ENCODE measurements at regions not wholly inside any gene's neighbourhood (a gene's known extent, or its start where the extent isn't known, plus 50 kb on each side); places are given as distances from the start of the nearest gene placed in this dataset. TPM values are rescaled to one million over a fixed set of nuclear protein-coding genes. Genes with fewer than 3 reads are reported as not detected.

Small RNA genes lying in the stretch of these regions (small RNA-seq; reads per million reads assigned to genes)
- gene AC006065.2 (not detected), gene AC073913.2 (not detected), gene HSPE1P20 (not detected), gene RF00019 (not detected), gene RNU1-104P (0.19 reads per million)

Measured in fibroblast of the aortic adventitia (primary cell).